GM12878 (cell line): ENCODE measurements at regions not wholly inside any gene's neighbourhood (a gene's known extent, or its start where the extent isn't known, plus 50 kb on each side); places are given as distances from the start of the nearest gene placed in this dataset.

Experiments used
- ATAC-seq: fragments of 200-7000 bp; cut with Tn5 transposase; 3 replicates; pipeline ENCODE4 v1.9.1; 2020; ENCODE audit warnings: mild to moderate bottlenecking, moderate library complexity
- BruUV-seq: library from RNA; stranded (reverse); fragments of 400-500 nt; replicated peaks from 2 replicates; lab custom pipeline; 2021; lab: Mats Ljungman, UMichigan
- CTCF ChIA-PET: fragments of 300-600 bp; sonication (Branson Sonifier 250); formaldehyde crosslinking; extraction: SDS; loops from one replicate; lab custom pipeline; 2021; ENCODE audit warnings: inconsistent platforms; lab: Yijun Ruan, JAX
- POLR2A ChIA-PET: fragments of 350-600 bp; formaldehyde crosslinking; extraction: SDS; loops from one replicate; lab custom pipeline; 2021; ENCODE audit warnings: inconsistent platforms; lab: Charles Lee
- RAD21 ChIA-PET: fragments of 300-600 bp; sonication (Branson Sonifier 250); formaldehyde crosslinking; loops from one replicate; lab custom pipeline; 2023; ENCODE audit warnings: antibody characterized with exemption; ENCODE audit not compliant: unreplicated experiment; lab: Charles Lee
- SMC1A ChIA-PET: fragments of 300-600 bp; sonication (Branson Sonifier 250); formaldehyde crosslinking; loops from one replicate; lab custom pipeline; 2023; ENCODE audit not compliant: unreplicated experiment, uncharacterized antibody; lab: Charles Lee
- DNase-seq: peaks from one replicate; pipeline ENCODE4 v3.0.0-alpha.2; 2011; ENCODE audit warnings: low read depth, low spot score
- FAIRE-seq: peaks from 3 replicates; lab custom pipeline; 2011; peaks lifted over from hg19 to GRCh38; lab: Jason Lieb, UNC
- H2AFZ ChIP-seq: 2 replicates; pipeline ENCODE4 v1.6.0; 2011; ENCODE audit warnings: low read depth, low read length, control low read depth; ENCODE audit not compliant: control insufficient read depth
- H3K27ac ChIP-seq: 2 replicates; pipeline ENCODE4 v1.5.1; 2011; ENCODE audit warnings: control low read depth; ENCODE audit not compliant: control insufficient read depth, insufficient read depth
- H3K27me3 ChIP-seq, 2 experiments: replicated peaks in 1 of 2; 2 replicates each; pipeline versions ENCODE4 v1.6.0 to v1.6.1; 2011; ENCODE audit warnings: low read length in 1 of 2; ENCODE audit not compliant: control insufficient read depth in 2 of 2, insufficient read depth in 2 of 2
- H3K36me3 ChIP-seq, 2 experiments: 2 replicates each; pipeline ENCODE4 v1.5.1; 2011; ENCODE audit warnings: low read length in 1 of 2; ENCODE audit not compliant: control insufficient read depth in 2 of 2, insufficient read depth in 2 of 2
- H3K4me1 ChIP-seq: 2 replicates; pipeline ENCODE4 v1.6.1; 2011; ENCODE audit warnings: mild to moderate bottlenecking, low read length, moderate library complexity, mixed read lengths; ENCODE audit not compliant: control insufficient read depth, insufficient read depth
- H3K4me2 ChIP-seq: 2 replicates; pipeline ENCODE4 v1.6.0; 2011; ENCODE audit warnings: control low read depth; ENCODE audit not compliant: control insufficient read depth, insufficient read depth
- H3K4me3 ChIP-seq: fragments of 200-600 bp; sonication (generic); 2 replicates; pipeline ENCODE4 v1.5.1; 2016
- H3K79me2 ChIP-seq: 2 replicates; pipeline ENCODE4 v1.6.0; 2011; ENCODE audit warnings: low read length; ENCODE audit not compliant: control insufficient read depth, insufficient read depth
- H3K9ac ChIP-seq: 2 replicates; pipeline ENCODE4 v1.8.0; 2011; ENCODE audit warnings: low read length, control low read depth, mixed read lengths; ENCODE audit not compliant: control insufficient read depth, insufficient read depth
- H3K9me3 ChIP-seq: replicated peaks from 3 replicates; pipeline ENCODE4 v1.5.1; 2011; ENCODE audit warnings: mild to moderate bottlenecking, low read length; ENCODE audit not compliant: control insufficient read depth, insufficient read depth
- H4K20me1 ChIP-seq: 2 replicates; pipeline ENCODE4 v1.6.0; 2011; ENCODE audit not compliant: control insufficient read depth, insufficient read depth
- DPF2 ChIP-seq: fragments of 450-650 bp; IDR thresholded peaks from 2 replicates; pipeline ENCODE4 v1.6.1; 2017; ENCODE audit warnings: mild to moderate bottlenecking
- GATAD2B ChIP-seq: fragments of 450-650 bp; conservative IDR thresholded peaks from 2 replicates; pipeline ENCODE4 v1.6.1; 2017; ENCODE audit warnings: low read depth, mild to moderate bottlenecking, moderate library complexity
- JUNB ChIP-seq: IDR thresholded peaks from 2 replicates; pipeline ENCODE4 v1.6.1; 2016; ENCODE audit warnings: antibody characterized with exemption, mild to moderate bottlenecking
- MTA2 ChIP-seq: fragments of 450-650 bp; IDR thresholded peaks from 2 replicates; pipeline ENCODE4 v1.6.1; 2016; ENCODE audit warnings: low read depth, mild to moderate bottlenecking, moderate library complexity
- NR2C2 ChIP-seq: IDR thresholded peaks from 2 replicates; pipeline ENCODE4 v1.6.1; 2011; ENCODE audit warnings: borderline replicate concordance, low read depth; ENCODE audit not compliant: control insufficient read depth, insufficient read length
- POLR2AphosphoS2 ChIP-seq: IDR thresholded peaks from 2 replicates; pipeline ENCODE4 v1.6.1; 2011; ENCODE audit warnings: low read depth, mild to moderate bottlenecking, low read length, improper control_type of control experiment, moderate library complexity
- TARDBP ChIP-seq: IDR thresholded peaks from 2 replicates; pipeline ENCODE4 v1.6.1; 2016; ENCODE audit warnings: borderline replicate concordance
- WRNIP1 ChIP-seq: IDR thresholded peaks from 2 replicates; pipeline ENCODE4 v1.6.1; 2011; ENCODE audit warnings: low read depth, low read length, improper control_type of control experiment, borderline replicate concordance
- ZBED1 ChIP-seq: IDR thresholded peaks from 2 replicates; pipeline ENCODE4 v1.6.1; 2016; ENCODE audit warnings: borderline replicate concordance
- ZNF207 ChIP-seq: fragments of 450-650 bp; IDR thresholded peaks from 2 replicates; pipeline ENCODE4 v1.6.1; 2014; ENCODE audit warnings: antibody characterized with exemption, mild to moderate bottlenecking, borderline replicate concordance
- ZNF24 ChIP-seq: fragments of 450-650 bp; IDR thresholded peaks from 2 replicates; pipeline ENCODE4 v1.6.1; 2017; ENCODE audit warnings: antibody characterized with exemption, mild to moderate bottlenecking
- WGBS: methylation state at CpG from one replicate; pipeline ENCODE4 v1.1.6; 2016; ENCODE audit warnings: low lambda C conversion rate; ENCODE audit not compliant: insufficient replicate concordance, insufficient coverage; ENCODE audit errors: missing lambda C conversion rate; 5-methylcytosine and 5-hydroxymethylcytosine counted together
- in situ Hi-C: fragments of 300-500 bp; cut with MboI; formaldehyde crosslinking; loops from 9 replicates; pipeline ENCODE4 v1.14.3; 2018; ENCODE audit warnings: mixed read lengths
- intact Hi-C: fragments of 100-400 bp; cut with micrococcal nuclease; formaldehyde crosslinking; loops from one replicate; pipeline ENCODE4 v1.14.2; 2022; ENCODE audit not compliant: unreplicated experiment
- TF ChIP-seq, protein P1 (sequence below): fragments of 450-650 bp; IDR thresholded peaks from 2 replicates; pipeline ENCODE4 v1.6.1; 2018; ENCODE audit warnings: borderline replicate concordance, mild to moderate bottlenecking; ENCODE audit not compliant: partially characterized antibody
- TF ChIP-seq, protein P2 (sequence below): fragments of 450-650 bp; IDR thresholded peaks from 2 replicates; pipeline ENCODE4 v1.6.1; 2017; ENCODE audit warnings: borderline replicate concordance
- TF ChIP-seq, protein P3 (sequence below): fragments of 450-650 bp; IDR thresholded peaks from 2 replicates; pipeline ENCODE4 v1.6.1; 2016; ENCODE audit warnings: mild to moderate bottlenecking
- TF ChIP-seq, protein P4 (sequence below): IDR thresholded peaks from 2 replicates; pipeline ENCODE4 v1.6.1; 2012; ENCODE audit warnings: low read depth, low read length, improper control_type of control experiment

DNA sequence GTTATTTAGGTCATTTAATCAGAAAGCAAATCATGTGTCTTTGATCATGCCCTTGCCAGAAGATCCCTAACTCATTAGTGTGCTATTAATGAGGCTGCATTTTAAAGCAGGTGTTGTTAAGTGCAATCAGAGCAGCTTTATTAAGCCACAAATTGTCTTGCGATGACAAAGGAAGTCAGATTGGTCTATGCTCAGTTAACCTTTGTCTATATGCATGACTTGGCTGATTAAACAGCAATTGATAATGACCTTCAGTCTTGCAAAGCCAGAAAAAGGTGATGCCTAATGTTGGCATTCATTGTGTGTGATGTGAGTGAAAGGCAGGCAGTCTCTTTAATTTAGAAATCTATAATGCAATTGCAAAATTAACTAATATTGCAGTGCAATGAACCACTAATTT is 166.9 kb downstream of the RND3 start:
- no peak for TF ChIP-seq GATAD2B
- TF ChIP-seq POLR2AphosphoS2, result no peak
- no peak for TF ChIP-seq WRNIP1
- TF ChIP-seq, protein P1, sequence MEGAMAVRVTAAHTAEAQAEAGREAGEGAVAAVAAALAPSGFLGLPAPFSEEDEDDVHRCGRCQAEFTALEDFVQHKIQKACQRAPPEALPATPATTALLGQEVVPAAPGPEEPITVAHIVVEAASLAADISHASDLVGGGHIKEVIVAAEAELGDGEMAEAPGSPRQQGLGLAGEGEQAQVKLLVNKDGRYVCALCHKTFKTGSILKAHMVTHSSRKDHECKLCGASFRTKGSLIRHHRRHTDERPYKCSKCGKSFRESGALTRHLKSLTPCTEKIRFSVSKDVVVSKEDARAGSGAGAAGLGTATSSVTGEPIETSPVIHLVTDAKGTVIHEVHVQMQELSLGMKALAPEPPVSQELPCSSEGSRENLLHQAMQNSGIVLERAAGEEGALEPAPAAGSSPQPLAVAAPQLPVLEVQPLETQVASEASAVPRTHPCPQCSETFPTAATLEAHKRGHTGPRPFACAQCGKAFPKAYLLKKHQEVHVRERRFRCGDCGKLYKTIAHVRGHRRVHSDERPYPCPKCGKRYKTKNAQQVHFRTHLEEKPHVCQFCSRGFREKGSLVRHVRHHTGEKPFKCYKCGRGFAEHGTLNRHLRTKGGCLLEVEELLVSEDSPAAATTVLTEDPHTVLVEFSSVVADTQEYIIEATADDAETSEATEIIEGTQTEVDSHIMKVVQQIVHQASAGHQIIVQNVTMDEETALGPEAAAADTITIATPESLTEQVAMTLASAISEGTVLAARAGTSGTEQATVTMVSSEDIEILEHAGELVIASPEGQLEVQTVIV, result no peak
- no peak for TF ChIP-seq TARDBP
- TF ChIP-seq, protein P2, sequence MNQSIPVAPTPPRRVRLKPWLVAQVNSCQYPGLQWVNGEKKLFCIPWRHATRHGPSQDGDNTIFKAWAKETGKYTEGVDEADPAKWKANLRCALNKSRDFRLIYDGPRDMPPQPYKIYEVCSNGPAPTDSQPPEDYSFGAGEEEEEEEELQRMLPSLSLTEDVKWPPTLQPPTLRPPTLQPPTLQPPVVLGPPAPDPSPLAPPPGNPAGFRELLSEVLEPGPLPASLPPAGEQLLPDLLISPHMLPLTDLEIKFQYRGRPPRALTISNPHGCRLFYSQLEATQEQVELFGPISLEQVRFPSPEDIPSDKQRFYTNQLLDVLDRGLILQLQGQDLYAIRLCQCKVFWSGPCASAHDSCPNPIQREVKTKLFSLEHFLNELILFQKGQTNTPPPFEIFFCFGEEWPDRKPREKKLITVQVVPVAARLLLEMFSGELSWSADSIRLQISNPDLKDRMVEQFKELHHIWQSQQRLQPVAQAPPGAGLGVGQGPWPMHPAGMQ, result no peak
- TF ChIP-seq, protein P3, sequence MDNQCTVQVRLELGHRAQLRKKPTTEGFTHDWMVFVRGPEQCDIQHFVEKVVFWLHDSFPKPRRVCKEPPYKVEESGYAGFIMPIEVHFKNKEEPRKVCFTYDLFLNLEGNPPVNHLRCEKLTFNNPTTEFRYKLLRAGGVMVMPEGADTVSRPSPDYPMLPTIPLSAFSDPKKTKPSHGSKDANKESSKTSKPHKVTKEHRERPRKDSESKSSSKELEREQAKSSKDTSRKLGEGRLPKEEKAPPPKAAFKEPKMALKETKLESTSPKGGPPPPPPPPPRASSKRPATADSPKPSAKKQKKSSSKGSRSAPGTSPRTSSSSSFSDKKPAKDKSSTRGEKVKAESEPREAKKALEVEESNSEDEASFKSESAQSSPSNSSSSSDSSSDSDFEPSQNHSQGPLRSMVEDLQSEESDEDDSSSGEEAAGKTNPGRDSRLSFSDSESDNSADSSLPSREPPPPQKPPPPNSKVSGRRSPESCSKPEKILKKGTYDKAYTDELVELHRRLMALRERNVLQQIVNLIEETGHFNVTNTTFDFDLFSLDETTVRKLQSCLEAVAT, result no peak
- TF ChIP-seq ZBED1, result no peak
- TF ChIP-seq DPF2, result no peak
- no peak for TF ChIP-seq MTA2
- TF ChIP-seq, protein P4, sequence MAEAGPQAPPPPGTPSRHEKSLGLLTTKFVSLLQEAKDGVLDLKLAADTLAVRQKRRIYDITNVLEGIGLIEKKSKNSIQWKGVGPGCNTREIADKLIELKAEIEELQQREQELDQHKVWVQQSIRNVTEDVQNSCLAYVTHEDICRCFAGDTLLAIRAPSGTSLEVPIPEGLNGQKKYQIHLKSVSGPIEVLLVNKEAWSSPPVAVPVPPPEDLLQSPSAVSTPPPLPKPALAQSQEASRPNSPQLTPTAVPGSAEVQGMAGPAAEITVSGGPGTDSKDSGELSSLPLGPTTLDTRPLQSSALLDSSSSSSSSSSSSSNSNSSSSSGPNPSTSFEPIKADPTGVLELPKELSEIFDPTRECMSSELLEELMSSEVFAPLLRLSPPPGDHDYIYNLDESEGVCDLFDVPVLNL, result no peak
- TF ChIP-seq ZNF207, result no peak
- TF ChIP-seq ZNF24, result no peak
- TF ChIP-seq NR2C2, result no peak
- no peak for TF ChIP-seq JUNB
- ATAC-seq, result no peak
- H3K27me3 ChIP-seq, result no peaks in the 10 kb centered on the region
- DNase-seq, result no peak
- 45% methylated on average over 1 of the region's 1 CpG for WGBS
- no peak overlapping the region for H3K27ac ChIP-seq
- no peaks in the 10 kb centered on the region for H3K36me3 ChIP-seq
- H3K9me3 ChIP-seq, result no peaks in the 10 kb centered on the region
- ChIA-PET RAD21 (no interaction called here), SMC1A (interaction anchor here (2.0 kb wide), 1 partner anchor 11 kb away, joined by 5 read pairs; no protein-coding TSS in a partner anchor), CTCF (no interaction called here), POLR2A (no interaction called here)
- H3K79me2 ChIP-seq, result no peaks in the 10 kb centered on the region
- intact Hi-C loops (no loop called here), in situ Hi-C loops (no loop called here)
- H3K4me2 ChIP-seq, result no peak overlapping the region
- H3K9ac ChIP-seq, result no peak overlapping the region
- no peak for FAIRE-seq
- BruUV-seq, result no TSS peak
- no peaks in the 10 kb centered on the region for H3K4me1 ChIP-seq
- no peaks in the 10 kb centered on the region for H4K20me1 ChIP-seq
- H3K4me3 ChIP-seq, result no peak overlapping the region
- H2AFZ ChIP-seq, result no peak overlapping the region
